Stomach (tissue), 8 donors: ENCODE measurements at regions not wholly inside any gene's neighbourhood (a gene's known extent, or its start where the extent isn't known, plus 50 kb on each side); places are given as distances from the start of the nearest gene placed in this dataset.

Source experiments
- DNase-seq, 2 donors: peaks; one replicate each; pipeline versions ENCODE4 v3.0.0 to v3.0.0-alpha.2; 2013 to 2019
- H3K27ac ChIP-seq, 5 donors: fragments of 200-600 bp in 4 of 5; sonication (generic) in 4 of 5; one replicate each; pipeline ENCODE4 v1.5.1; 2013 to 2019; ENCODE audit warnings: mild to moderate bottlenecking in 1 of 5, moderate library complexity in 1 of 5
- H3K27me3 ChIP-seq, 3 donors: fragments of 200-600 bp; sonication (generic); one replicate each; pipeline ENCODE4 v1.5.1; 2017 to 2019; ENCODE audit warnings: mixed run types in 1 of 3
- H3K36me3 ChIP-seq, 4 donors: fragments of 200-600 bp; sonication (generic); 1 replicate in 3 of 4; 2 replicates in 1 of 4; pipeline ENCODE4 v1.5.1; 2016 to 2019
- H3K4me1 ChIP-seq, 4 donors: fragments of 200-600 bp; sonication (generic); one replicate each; pipeline ENCODE4 v1.5.1; 2016 to 2019
- H3K4me3 ChIP-seq, 4 donors: fragments of 200-600 bp; sonication (generic) in 3 of 4; one replicate each; pipeline ENCODE4 v1.5.1; 2016 to 2019; ENCODE audit warnings: mild to moderate bottlenecking in 1 of 4
- H3K9me3 ChIP-seq, 4 donors: fragments of 200-600 bp; sonication (generic); one replicate each; pipeline ENCODE4 v1.5.1; 2016 to 2019
- CTCF ChIP-seq, 7 experiments: fragments of 450-650 bp in 4 of 7; fragments of 200-600 bp in 3 of 7; sonication (generic) in 3 of 7; IDR thresholded peaks; one replicate each; pipeline ENCODE4 v1.5.1; 2016 to 2019; ENCODE audit warnings: antibody characterized with exemption in 7 of 7, control low read depth in 2 of 7, mild to moderate bottlenecking in 1 of 7
- EP300 ChIP-seq: sonication (generic); formaldehyde crosslinking; IDR thresholded peaks from one replicate; pipeline ENCODE4 v1.6.1; 2017; ENCODE audit warnings: antibody characterized with exemption
- POLR2A ChIP-seq, 4 donors: fragments of 450-650 bp; IDR thresholded peaks; one replicate each; pipeline ENCODE4 v1.6.1; 2016; ENCODE audit warnings: antibody characterized with exemption in 4 of 4, control low read depth in 2 of 4, mild to moderate bottlenecking in 1 of 4, moderate library complexity in 1 of 4
- POLR2AphosphoS5 ChIP-seq, 3 donors: sonication (generic); formaldehyde crosslinking; IDR thresholded peaks; one replicate each; pipeline ENCODE4 v1.6.1; 2016; ENCODE audit warnings: antibody characterized with exemption in 3 of 3
- WGBS, 5 donors: extraction: QIAGEN DNeasy Blood & Tissue Kit in 3 of 5; methylation state at CpG; one replicate each; pipeline versions ENCODE4 v1.1.5 to v1.1.7; 2013 to 2018; 5-methylcytosine and 5-hydroxymethylcytosine counted together
- intact Hi-C: fragments of 100-400 bp; cut with DNase I; formaldehyde crosslinking; loops from one replicate; pipeline ENCODE4 v1.15.1; 2023; ENCODE audit warnings: low total_unique reads
- donor health status: healthy with polysubstance abuse.
- donor health status: Bipolar disorder and iron deficiency.
- donor health status: healthy.

- no peak for DNase-seq
- Histone ChIP-seq H3K27ac (no peak overlapping the region), H3K27me3 (no peaks in the 10 kb centered on the region), H3K9me3 (no peaks in the 10 kb centered on the region), H3K4me3 (no peak overlapping the region), H3K4me1 (no peaks in the 10 kb centered on the region), H3K36me3 (no peaks in the 10 kb centered on the region)
- intact Hi-C loops: no loop called here
- no peak for TF ChIP-seq CTCF (IDR thresholded peaks at IDR 0.05)
- 81 to 90% (median 87%) methylated on average over 1 of the region's 1 CpG for WGBS, 5 donors
These were observed 132.9 kb upstream of the TMC3 start for GRCh38 chr15:81506936-81507335.

DNA sequence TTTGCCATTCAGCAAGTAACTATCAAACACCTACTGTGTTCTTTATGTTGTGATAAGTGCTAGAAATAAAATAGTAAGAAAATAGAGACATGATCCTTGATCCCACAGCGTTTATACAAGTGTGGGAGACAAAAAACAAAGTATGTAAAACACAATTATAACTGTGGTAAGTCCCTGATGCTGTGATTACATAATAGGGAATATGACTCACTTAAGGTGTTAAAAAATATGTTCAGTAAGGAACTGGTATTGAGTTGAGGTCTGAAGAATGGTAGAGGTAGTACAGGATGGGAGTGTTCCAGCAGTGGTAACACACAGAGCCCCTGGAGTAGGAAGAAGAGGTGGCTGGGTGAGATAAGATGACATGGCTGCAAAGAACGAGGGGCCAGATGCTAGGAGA, 132.1 kb upstream of the TMC3 start:
- TF ChIP-seq POLR2AphosphoS5 (IDR thresholded peaks at IDR 0.05) (no peak), POLR2A (IDR thresholded peaks at IDR 0.05) (no peak), CTCF (IDR thresholded peaks at IDR 0.05) (no peak), EP300 (no peak)
- no peak for DNase-seq
- Histone ChIP-seq H3K4me3 (no peak overlapping the region), H3K36me3 (no peaks in the 10 kb centered on the region), H3K4me1 (no peaks in the 10 kb centered on the region), H3K27me3 (no peaks in the 10 kb centered on the region), H3K9me3 (no peaks in the 10 kb centered on the region), H3K27ac (no peak overlapping the region)
- intact Hi-C loops: no loop called here
- WGBS, 5 donors: 63 to 79% (median 69%) methylated on average over 2 of the region's 2 CpGs

GRCh38 chr15:81504170-81504905, 130.3 kb upstream of the TMC3 start:
- WGBS, 5 donors: 47 to 56% (median 53%) methylated on average over 4 of the region's 4 CpGs
- Histone ChIP-seq H3K9me3 (no peaks in the 10 kb centered on the region), H3K27me3 (no peaks in the 10 kb centered on the region), H3K27ac (no peak overlapping the region), H3K4me1 (no peaks in the 10 kb centered on the region), H3K36me3 (no peaks in the 10 kb centered on the region), H3K4me3 (no peak overlapping the region)
- no peak for DNase-seq
- intact Hi-C loops: no loop called here
- no peak for TF ChIP-seq POLR2AphosphoS5 (IDR thresholded peaks at IDR 0.05)
- no peak for TF ChIP-seq EP300
- no peak for TF ChIP-seq POLR2A (IDR thresholded peaks at IDR 0.05)
- no peak for TF ChIP-seq CTCF (IDR thresholded peaks at IDR 0.05)

DNA sequence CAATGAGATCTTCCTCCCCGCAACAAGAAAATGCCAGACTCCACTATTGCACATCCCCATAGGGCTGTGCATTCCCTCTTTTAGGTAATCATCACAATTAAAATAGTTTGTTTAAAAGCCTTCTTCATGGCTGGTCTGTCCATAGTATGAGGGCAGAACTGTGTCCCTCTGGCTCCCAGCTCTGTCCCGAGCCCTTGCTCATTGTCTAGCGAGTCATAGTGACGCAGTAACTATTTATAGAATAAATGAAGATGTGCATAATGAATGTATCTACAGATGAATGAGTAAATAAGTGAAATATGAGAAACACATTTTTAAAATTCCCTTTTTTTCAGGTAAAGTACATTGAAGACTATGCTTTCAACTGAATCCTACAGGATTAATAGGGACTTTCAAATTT, 128.4 kb upstream of the TMC3 start:
- H3K27me3 ChIP-seq: peaks cover 0 to 13% (median 0%) of the 10 kb centered on the region in 3 donors
- no peak overlapping the region for H3K27ac ChIP-seq
- no peaks in the 10 kb centered on the region for H3K9me3 ChIP-seq
- no peak for DNase-seq
- no peaks in the 10 kb centered on the region for H3K4me1 ChIP-seq
- no peak overlapping the region for H3K4me3 ChIP-seq
- TF ChIP-seq EP300: no peak
- WGBS, 5 donors: 90 to 95% (median 94%) methylated on average over 4 of the region's 4 CpGs
- intact Hi-C loops: no loop called here
- H3K36me3 ChIP-seq: no peaks in the 10 kb centered on the region

- no peaks in the 10 kb centered on the region for H3K9me3 ChIP-seq
- WGBS, 5 donors: 64 to 78% (median 75%) methylated on average over 4 of the region's 4 CpGs
- no peak overlapping the region for H3K27ac ChIP-seq
- no peak for DNase-seq
- H3K4me3 ChIP-seq: no peak overlapping the region
- no peaks in the 10 kb centered on the region for H3K36me3 ChIP-seq
- intact Hi-C loops: no loop called here
- H3K27me3 ChIP-seq: peaks cover 0 to 16% (median 0%) of the 10 kb centered on the region in 3 donors
- TF ChIP-seq EP300: no peak
- TF ChIP-seq CTCF (IDR thresholded peaks at IDR 0.05): no peak
- H3K4me1 ChIP-seq: no peaks in the 10 kb centered on the region
These were observed 126.1 kb upstream of the TMC3 start for GRCh38 chr15:81500081-81500480.
